HCT116 (cell line): ENCODE measurements at regions not wholly inside any gene's neighbourhood (a gene's known extent, or its start where the extent isn't known, plus 50 kb on each side); places are given as distances from the start of the nearest gene placed in this dataset.

Experiments used
- CTCF ChIP-seq, 3 experiments: fragments of 200-600 bp in 1 of 3; sonication (generic) in 1 of 3; IDR thresholded peaks in 2 of 3; conservative IDR thresholded peaks in 1 of 3; 2 replicates each; pipeline ENCODE4 v1.5.1; 2012 to 2017; ENCODE audit warnings: low read depth in 2 of 3, low read length in 2 of 3, antibody characterized with exemption in 1 of 3, borderline replicate concordance in 1 of 3, control low read depth in 1 of 3, mild to moderate bottlenecking in 1 of 3, mixed read lengths in 1 of 3, mixed run types in 1 of 3, moderate library complexity in 1 of 3; ENCODE audit not compliant: insufficient read depth in 1 of 3
- ELF1 ChIP-seq: IDR thresholded peaks from 2 replicates; pipeline ENCODE4 v1.6.1; 2012; ENCODE audit warnings: low read depth, borderline replicate concordance
- EZH2 ChIP-seq: fragments of 200-600 bp; sonication (generic); IDR thresholded peaks from 2 replicates; pipeline ENCODE4 v1.6.1; 2017; ENCODE audit warnings: antibody characterized with exemption, mixed run types
- EZH2phosphoT487 ChIP-seq: fragments of 200-600 bp; IDR thresholded peaks from 2 replicates; pipeline ENCODE4 v1.6.1; 2018; ENCODE audit warnings: antibody characterized with exemption, borderline replicate concordance
- POLR2A ChIP-seq: IDR thresholded peaks from 2 replicates; pipeline ENCODE4 v1.7.0; 2011; ENCODE audit warnings: borderline replicate concordance; ENCODE audit not compliant: insufficient read depth, insufficient read length; ENCODE audit errors: extremely low read depth
- POLR2AphosphoS5 ChIP-seq: IDR thresholded peaks from 2 replicates; pipeline ENCODE4 v1.6.1; 2011; ENCODE audit warnings: mild to moderate bottlenecking, low read depth, low read length, moderate library complexity
- RAD21 ChIP-seq: IDR thresholded peaks from 2 replicates; pipeline ENCODE4 v1.6.1; 2012; ENCODE audit warnings: low read depth, mild to moderate bottlenecking
- ZNF274 ChIP-seq: fragments of 200-500 bp; sonication (Bioruptor generic); IDR thresholded peaks from 2 replicates; pipeline ENCODE4 v1.6.1; 2014; ENCODE audit warnings: mild to moderate bottlenecking, low read depth, low read length, inconsistent platforms

- TF ChIP-seq CTCF (IDR thresholded peaks at IDR 0.05 in 2 of 3, conservative IDR thresholded peaks at IDR 0.05 in 1 of 3; ENCODE audit: borderline replicate concordance in 1 of 3, insufficient read depth in 1 of 3, low read depth in 2 of 3, low read length in 2 of 3) (no peak), EZH2 (no peak), POLR2A (no peak), ZNF274 (no peak), EZH2phosphoT487 (no peak), RAD21 (no peak), POLR2AphosphoS5 (no peak), ELF1 (no peak)
These were observed 89.2 kb upstream of the DCBLD2 start for GRCh38 chr3:98990657-98991056.
